Activated CD8-positive, alpha-beta T cell treated with anti-CD3 and anti-CD28 coated beads, Interleukin-2, amount 10 ng/mL, durations not matched to agents 7 days and 5 days (primary cell): ENCODE measurements at regions not wholly inside any gene's neighbourhood (a gene's known extent, or its start where the extent isn't known, plus 50 kb on each side); places are given as distances from the start of the nearest gene placed in this dataset.

Source experiments
- ATAC-seq: fragments of 150-1000 bp; cut with Tn5 transposase; one replicate; pipeline ENCODE4 v1.10.0; 2021; ENCODE audit warnings: moderate library complexity
- CTCF ChIA-PET: fragments of 350-600 bp; sonication (Branson Sonifier 250); formaldehyde crosslinking; loops from one replicate; lab custom pipeline; 2021; ENCODE audit warnings: antibody characterized with exemption; lab: Charles Lee
- POLR2A ChIA-PET: fragments of 350-600 bp; sonication (Branson Sonifier 250); formaldehyde crosslinking; loops from one replicate; lab custom pipeline; 2021; ENCODE audit warnings: antibody characterized with exemption; lab: Charles Lee
- DNase-seq: peaks from one replicate; pipeline ENCODE4 v3.0.0-alpha.2; 2020
- H3K27ac Mint-ChIP-seq: one replicate; pipeline ENCODE4 v1.8.0; 2021; ENCODE audit warnings: mild to moderate bottlenecking, mixed read lengths
- H3K27me3 Mint-ChIP-seq: one replicate; pipeline ENCODE4 v1.8.0; 2021; ENCODE audit warnings: low read depth, mixed read lengths
- H3K36me3 Mint-ChIP-seq: one replicate; pipeline ENCODE4 v1.8.0; 2021; ENCODE audit warnings: low read depth, mixed read lengths
- H3K4me1 Mint-ChIP-seq: one replicate; pipeline ENCODE4 v1.8.0; 2021; ENCODE audit warnings: low read depth, mixed read lengths
- H3K4me3 Mint-ChIP-seq: one replicate; pipeline ENCODE4 v1.8.0; 2021; ENCODE audit warnings: mild to moderate bottlenecking, mixed read lengths
- H3K9me3 Mint-ChIP-seq: one replicate; pipeline ENCODE4 v1.8.0; 2022; ENCODE audit warnings: mixed read lengths; ENCODE audit not compliant: insufficient read depth

GRCh38 chr4:136495851-136496250 lies 1036.4 kb downstream of the PCDH18 start:
- no peak overlapping the region for H3K27ac Mint-ChIP-seq
- CTCF ChIA-PET = no interaction called here
- H3K36me3 Mint-ChIP-seq = no peaks in the 10 kb centered on the region
- DNase-seq = no peak
- H3K27me3 Mint-ChIP-seq = no peaks in the 10 kb centered on the region
- ATAC-seq = no peak
- H3K4me3 Mint-ChIP-seq = no peak overlapping the region
- H3K9me3 Mint-ChIP-seq = no peaks in the 10 kb centered on the region
- no peaks in the 10 kb centered on the region for H3K4me1 Mint-ChIP-seq
- POLR2A ChIA-PET = no interaction called here

DNA sequence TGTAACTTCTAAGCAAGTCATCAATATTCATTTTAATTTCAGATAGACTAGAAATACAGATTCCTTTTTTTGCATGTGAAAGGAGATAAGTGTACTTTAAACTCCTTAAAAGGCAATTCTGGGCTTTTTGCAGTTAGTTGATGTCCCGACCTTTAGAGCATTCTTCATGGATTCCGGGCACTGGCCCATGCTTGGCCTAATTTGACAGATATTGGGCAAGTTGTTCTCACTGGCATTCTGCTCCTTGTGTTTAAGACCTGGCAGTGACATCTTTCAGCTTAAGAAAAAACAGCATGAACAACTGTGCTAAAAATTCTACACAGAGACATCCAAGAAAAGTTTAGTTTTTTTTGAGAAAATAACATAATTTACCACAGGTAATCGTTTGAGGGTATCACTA lies 1037.2 kb downstream of the PCDH18 start:
- Mint-ChIP-seq H3K27ac (no peak overlapping the region), H3K4me3 (no peak overlapping the region), H3K9me3 (no peaks in the 10 kb centered on the region), H3K4me1 (no peaks in the 10 kb centered on the region), H3K36me3 (no peaks in the 10 kb centered on the region), H3K27me3 (no peaks in the 10 kb centered on the region)
- ATAC-seq (no peak), DNase-seq (no peak)
- ChIA-PET POLR2A (no interaction called here), CTCF (no interaction called here)

GRCh38 chr4:136489101-136489500 lies 1043.2 kb downstream of the PCDH18 start:
- CTCF ChIA-PET = no interaction called here
- H3K4me3 Mint-ChIP-seq = no peak overlapping the region
- POLR2A ChIA-PET = no interaction called here

GRCh38 chr4:136484996-136485395 lies 1047.3 kb downstream of the PCDH18 start:
- ChIA-PET CTCF (no interaction called here), POLR2A (no interaction called here)
- no peaks in the 10 kb centered on the region for H3K36me3 Mint-ChIP-seq
- DNase-seq (no peak), ATAC-seq (no peak)
- no peak overlapping the region for H3K27ac Mint-ChIP-seq
- H3K27me3 Mint-ChIP-seq = no peaks in the 10 kb centered on the region
- no peak overlapping the region for H3K4me3 Mint-ChIP-seq
- H3K9me3 Mint-ChIP-seq = peaks cover 6% of the 10 kb centered on the region
- H3K4me1 Mint-ChIP-seq = no peaks in the 10 kb centered on the region

More at GRCh38 chr4:136489101-136489500, 1043.2 kb downstream of the PCDH18 start:
- no peaks in the 10 kb centered on the region for H3K9me3 Mint-ChIP-seq
- H3K36me3 Mint-ChIP-seq = no peaks in the 10 kb centered on the region
- H3K27ac Mint-ChIP-seq = no peak overlapping the region
- H3K4me1 Mint-ChIP-seq = no peaks in the 10 kb centered on the region
- ATAC-seq (no peak), DNase-seq (no peak)
- H3K27me3 Mint-ChIP-seq = no peaks in the 10 kb centered on the region

DNA sequence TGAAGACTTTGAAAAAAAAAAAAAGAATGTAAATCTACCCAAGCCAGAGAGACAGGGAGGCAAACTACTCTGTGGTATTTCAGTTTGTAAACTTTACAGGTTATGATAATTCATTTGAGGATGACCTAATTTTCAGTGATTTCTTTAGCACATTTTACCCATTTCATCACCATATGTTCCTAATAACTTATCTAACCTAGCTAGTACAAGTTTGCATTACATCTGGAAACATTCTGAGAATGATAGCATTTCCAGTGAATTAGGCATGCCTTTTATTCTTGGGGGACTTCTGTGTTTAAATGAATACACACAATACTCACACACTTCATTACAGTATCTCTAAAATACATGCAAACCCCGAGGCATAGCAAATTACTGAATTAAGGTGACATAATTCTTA lies 1055.5 kb downstream of the PCDH18 start:
- POLR2A ChIA-PET = no interaction called here
- no peak overlapping the region for H3K27ac Mint-ChIP-seq

GRCh38 chr4:136471051-136471450 lies 1061.2 kb downstream of the PCDH18 start:
- Mint-ChIP-seq H3K27ac (no peak overlapping the region), H3K27me3 (no peaks in the 10 kb centered on the region), H3K4me3 (no peak overlapping the region), H3K36me3 (no peaks in the 10 kb centered on the region), H3K9me3 (no peaks in the 10 kb centered on the region), H3K4me1 (no peaks in the 10 kb centered on the region)
- DNase-seq (no peak), ATAC-seq (no peak)
- CTCF ChIA-PET = no interaction called here
- POLR2A ChIA-PET = no interaction called here

More for the DNA sequence above, 1055.5 kb downstream of the PCDH18 start:
- ATAC-seq (no peak), DNase-seq (no peak)
- Mint-ChIP-seq H3K9me3 (peaks cover 4% of the 10 kb centered on the region), H3K36me3 (no peaks in the 10 kb centered on the region), H3K4me1 (no peaks in the 10 kb centered on the region), H3K27me3 (no peaks in the 10 kb centered on the region), H3K4me3 (no peak overlapping the region)
- CTCF ChIA-PET = no interaction called here

DNA sequence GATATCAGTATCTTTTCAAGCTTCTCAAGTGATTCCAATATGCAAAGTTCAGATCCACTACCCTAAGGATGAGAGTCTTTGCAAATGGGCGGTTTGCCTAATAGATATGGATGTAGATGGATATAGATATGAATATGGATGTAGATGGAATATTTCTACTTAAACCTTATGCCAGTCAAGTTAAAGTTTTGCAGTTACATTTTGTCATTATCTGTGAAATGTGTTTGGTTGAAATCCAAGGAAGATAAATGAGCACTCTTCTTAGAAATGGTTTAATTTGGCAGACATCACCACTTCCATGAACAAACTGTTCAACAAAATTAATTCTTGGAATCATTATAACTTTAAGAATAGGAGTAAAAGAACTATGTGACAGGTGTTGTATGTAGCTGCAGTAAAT lies 1066.6 kb downstream of the PCDH18 start:
- POLR2A ChIA-PET = no interaction called here
- ATAC-seq = no peak
- DNase-seq = no peak
- no peaks in the 10 kb centered on the region for H3K27me3 Mint-ChIP-seq
- CTCF ChIA-PET = no interaction called here
- H3K4me3 Mint-ChIP-seq = no peak overlapping the region
- H3K27ac Mint-ChIP-seq = no peak overlapping the region
- no peaks in the 10 kb centered on the region for H3K4me1 Mint-ChIP-seq
- H3K36me3 Mint-ChIP-seq = no peaks in the 10 kb centered on the region
- no peaks in the 10 kb centered on the region for H3K9me3 Mint-ChIP-seq

GRCh38 chr4:136463941-136464340 lies 1068.4 kb downstream of the PCDH18 start:
- CTCF ChIA-PET = interaction anchor here (0.7 kb wide), 1 partner anchor 1879 kb away, joined by 3 read pairs; no protein-coding TSS in a partner anchor
- ATAC-seq = no peak
- H3K9me3 Mint-ChIP-seq = no peaks in the 10 kb centered on the region

DNA sequence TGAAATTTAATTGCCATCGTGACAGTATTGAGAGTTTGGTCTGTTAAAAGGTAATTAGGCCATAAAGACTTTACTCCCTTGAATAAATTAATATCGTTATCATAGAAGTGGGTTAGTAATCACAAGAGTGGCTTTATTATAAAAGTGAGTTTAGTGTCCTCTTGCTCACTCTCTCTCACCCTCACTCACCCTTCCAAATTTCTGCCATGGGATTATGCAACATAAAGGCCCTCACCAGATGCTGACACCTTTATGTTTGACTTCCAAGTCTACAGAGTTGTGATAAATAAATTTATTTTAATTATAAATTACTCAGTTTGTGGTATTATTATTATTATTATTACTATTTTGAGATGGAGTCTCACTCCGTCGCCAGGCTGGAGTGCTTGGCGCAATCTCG lies 1070.8 kb downstream of the PCDH18 start:
- no peaks in the 10 kb centered on the region for H3K36me3 Mint-ChIP-seq
- POLR2A ChIA-PET = no interaction called here
- H3K4me1 Mint-ChIP-seq = no peaks in the 10 kb centered on the region
- no peak overlapping the region for H3K27ac Mint-ChIP-seq
- DNase-seq = no peak
- no peak overlapping the region for H3K4me3 Mint-ChIP-seq
- CTCF ChIA-PET = no interaction called here
- no peaks in the 10 kb centered on the region for H3K27me3 Mint-ChIP-seq
- no peak for ATAC-seq
- H3K9me3 Mint-ChIP-seq = no peaks in the 10 kb centered on the region

More at GRCh38 chr4:136463941-136464340, 1068.4 kb downstream of the PCDH18 start:
- POLR2A ChIA-PET = no interaction called here
- H3K36me3 Mint-ChIP-seq = no peaks in the 10 kb centered on the region
- no peak overlapping the region for H3K27ac Mint-ChIP-seq
- no peaks in the 10 kb centered on the region for H3K27me3 Mint-ChIP-seq
- no peak for DNase-seq
- no peaks in the 10 kb centered on the region for H3K4me1 Mint-ChIP-seq
- no peak overlapping the region for H3K4me3 Mint-ChIP-seq

- ChIA-PET CTCF (interaction anchor here (0.6 kb wide), 1 partner anchor 1567 kb away, joined by 3 read pairs; no protein-coding TSS in a partner anchor), POLR2A (no interaction called here)
- Mint-ChIP-seq H3K4me1 (no peaks in the 10 kb centered on the region), H3K36me3 (no peaks in the 10 kb centered on the region), H3K4me3 (no peak overlapping the region), H3K27me3 (no peaks in the 10 kb centered on the region), H3K9me3 (no peaks in the 10 kb centered on the region), H3K27ac (no peak overlapping the region)
- DNase-seq (no peak), ATAC-seq (no peak)
These were observed 1074.0 kb downstream of the PCDH18 start for GRCh38 chr4:136458326-136458725.

GRCh38 chr4:136457577-136457976 lies 1074.7 kb downstream of the PCDH18 start:
- POLR2A ChIA-PET = no interaction called here
- no peaks in the 10 kb centered on the region for H3K9me3 Mint-ChIP-seq
- no peaks in the 10 kb centered on the region for H3K27me3 Mint-ChIP-seq
- H3K36me3 Mint-ChIP-seq = no peaks in the 10 kb centered on the region
- no peaks in the 10 kb centered on the region for H3K4me1 Mint-ChIP-seq
- DNase-seq (no peak), ATAC-seq (no peak)
- no peak overlapping the region for H3K4me3 Mint-ChIP-seq
- CTCF ChIA-PET = no interaction called here
- H3K27ac Mint-ChIP-seq = no peak overlapping the region

- Mint-ChIP-seq H3K4me1 (no peaks in the 10 kb centered on the region), H3K36me3 (no peaks in the 10 kb centered on the region), H3K9me3 (no peaks in the 10 kb centered on the region), H3K4me3 (no peak overlapping the region), H3K27me3 (no peaks in the 10 kb centered on the region), H3K27ac (no peak overlapping the region)
- ChIA-PET POLR2A (no interaction called here), CTCF (no interaction called here)
- ATAC-seq (no peak), DNase-seq (no peak)
These were observed 1075.3 kb downstream of the PCDH18 start for GRCh38 chr4:136457004-136457403.

DNA sequence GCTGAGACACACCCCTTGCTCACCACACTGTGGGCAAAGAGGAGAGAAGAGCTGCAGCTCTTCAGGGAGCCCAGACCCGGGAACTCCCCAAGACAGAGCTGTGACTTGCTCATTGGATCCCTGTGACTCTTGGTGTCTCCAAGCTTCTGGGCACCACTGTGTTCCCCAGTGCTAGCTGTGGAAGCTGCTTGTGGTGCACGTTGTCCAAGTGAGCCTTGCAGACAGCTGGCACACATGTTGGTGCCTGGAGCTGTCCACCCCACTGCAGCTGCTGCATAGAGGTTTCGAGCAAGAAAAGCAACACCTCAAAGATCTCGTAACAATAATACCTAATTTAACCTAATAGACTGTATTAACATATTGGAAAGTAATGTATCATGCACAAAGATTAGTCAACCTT lies 1089.3 kb downstream of the PCDH18 start:
- no peaks in the 10 kb centered on the region for H3K27me3 Mint-ChIP-seq
- DNase-seq (no peak), ATAC-seq (no peak)
- ChIA-PET POLR2A (no interaction called here), CTCF (no interaction called here)
- H3K9me3 Mint-ChIP-seq = no peaks in the 10 kb centered on the region
- H3K27ac Mint-ChIP-seq = no peak overlapping the region
- H3K4me3 Mint-ChIP-seq = no peak overlapping the region
- no peaks in the 10 kb centered on the region for H3K4me1 Mint-ChIP-seq
- no peaks in the 10 kb centered on the region for H3K36me3 Mint-ChIP-seq
